Ammon's horn (tissue), 1 donor: ENCODE measurements at regions not wholly inside any gene's neighbourhood (a gene's known extent, or its start where the extent isn't known, plus 50 kb on each side); places are given as distances from the start of the nearest gene placed in this dataset.

Source experiments
- DNase-seq: peaks from one replicate; pipeline ENCODE4 v3.0.0-alpha.2; 2016; ENCODE audit warnings: low spot score

DNA sequence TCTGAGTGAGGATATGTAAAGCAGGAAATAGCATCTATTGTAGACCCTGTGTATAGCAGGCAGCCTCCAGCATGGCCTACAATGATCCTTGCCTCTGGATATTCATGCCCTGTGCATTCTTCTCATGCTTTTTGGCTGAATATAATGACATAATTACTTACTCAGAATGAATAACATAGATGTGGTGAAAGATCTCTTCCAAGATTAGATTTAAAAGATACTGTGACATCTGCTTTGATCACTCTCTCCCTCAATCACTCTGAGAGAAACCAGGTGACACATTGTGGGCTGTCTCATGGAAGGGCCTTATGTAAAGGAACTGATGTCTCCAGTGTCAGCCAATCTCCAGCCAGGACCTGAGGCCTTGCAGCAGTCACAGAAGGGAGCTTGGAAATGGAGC lies 376.7 kb downstream of the DNAH5 start:
- no peak for DNase-seq

DNA sequence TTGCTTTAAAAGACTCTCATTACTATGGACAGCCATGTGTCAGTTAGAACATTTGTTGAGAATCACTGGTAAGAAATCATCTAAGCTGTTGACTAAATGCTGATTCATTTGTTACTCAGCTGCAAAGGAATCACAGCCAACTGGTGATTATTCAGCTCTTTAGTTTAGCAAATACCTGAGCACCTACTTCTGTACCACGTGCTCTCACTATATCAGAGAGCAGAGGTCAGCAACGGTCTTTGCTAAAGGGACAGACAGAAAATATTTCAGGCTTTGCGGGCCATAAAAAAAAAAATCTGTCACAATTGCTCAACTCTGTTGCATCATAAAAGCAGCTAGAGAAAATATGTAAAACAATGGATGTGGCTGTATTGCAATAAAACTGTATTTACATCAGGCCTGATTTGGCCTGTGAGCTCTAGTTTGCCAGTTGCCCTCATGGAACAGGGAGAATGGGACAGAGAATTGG lies 377.6 kb downstream of the DNAH5 start:
- DNase-seq, result peak; percentile 35

DNA sequence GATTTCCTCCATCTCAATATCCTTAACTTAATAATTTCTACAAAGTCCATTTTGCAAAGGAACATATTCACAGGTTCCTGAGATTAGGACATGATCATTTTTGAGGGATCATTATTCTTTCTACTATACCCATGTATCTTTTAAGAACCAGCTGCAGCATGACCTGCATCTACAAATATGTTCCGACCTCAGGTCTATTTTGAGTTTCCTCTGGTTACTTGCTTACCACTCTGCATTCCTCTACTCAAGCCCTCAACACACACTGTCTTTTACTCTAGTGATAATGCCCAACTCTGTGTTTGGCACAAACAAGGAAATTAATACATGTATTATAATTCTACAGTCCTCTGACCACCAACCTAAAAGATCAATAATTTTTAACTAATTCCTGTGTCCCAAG lies 386.1 kb downstream of the DNAH5 start:
- no peak for DNase-seq

GRCh38 chr5:13553896-13554295 lies 390.6 kb downstream of the DNAH5 start:
- no peak for DNase-seq

DNA sequence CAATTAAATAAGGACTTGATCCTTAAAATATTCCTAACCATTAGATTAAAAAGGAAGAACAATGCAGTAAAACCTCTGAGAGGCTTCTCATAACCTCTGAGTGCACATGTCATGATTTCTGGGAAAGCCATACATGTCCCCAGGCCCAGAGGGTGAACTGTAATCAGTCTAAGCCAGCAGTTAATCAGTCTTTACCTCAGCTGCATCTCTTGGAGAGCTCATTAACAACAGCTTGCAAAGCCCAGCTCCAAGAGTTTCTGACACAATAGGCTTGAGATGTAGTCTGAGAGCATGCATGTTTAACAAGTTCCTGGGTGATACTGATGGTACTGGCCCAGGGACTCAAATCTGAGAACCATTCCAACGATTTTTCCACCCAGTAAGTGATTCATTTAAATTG lies 392.1 kb downstream of the DNAH5 start:
- DNase-seq, result no peak

- no peak for DNase-seq
Measured at GRCh38 chr5:13551645-13552044, 392.8 kb downstream of the DNAH5 start.

- DNase-seq, result peak; percentile 9
Measured at GRCh38 chr5:13540168-13540750, 404.2 kb downstream of the DNAH5 start.

DNA sequence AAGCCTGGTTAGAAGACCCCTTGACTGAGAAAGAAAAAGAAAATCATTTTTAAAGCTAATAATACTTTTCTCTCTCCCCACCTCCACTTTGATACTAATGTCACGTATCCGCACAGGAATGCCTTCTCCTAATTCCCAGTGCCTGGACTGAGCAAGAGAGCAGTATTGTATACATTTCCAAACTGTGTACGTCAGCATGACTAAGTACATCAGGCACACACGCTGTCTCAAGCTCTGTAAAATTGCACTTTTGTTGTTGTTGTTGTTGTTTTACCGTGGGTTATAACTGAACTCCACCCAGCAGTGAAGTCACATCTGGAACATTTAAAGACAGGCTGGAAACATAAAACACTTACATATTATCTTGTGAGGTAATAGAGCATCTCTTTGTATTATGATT lies 407.6 kb downstream of the DNAH5 start:
- DNase-seq, result no peak

DNA sequence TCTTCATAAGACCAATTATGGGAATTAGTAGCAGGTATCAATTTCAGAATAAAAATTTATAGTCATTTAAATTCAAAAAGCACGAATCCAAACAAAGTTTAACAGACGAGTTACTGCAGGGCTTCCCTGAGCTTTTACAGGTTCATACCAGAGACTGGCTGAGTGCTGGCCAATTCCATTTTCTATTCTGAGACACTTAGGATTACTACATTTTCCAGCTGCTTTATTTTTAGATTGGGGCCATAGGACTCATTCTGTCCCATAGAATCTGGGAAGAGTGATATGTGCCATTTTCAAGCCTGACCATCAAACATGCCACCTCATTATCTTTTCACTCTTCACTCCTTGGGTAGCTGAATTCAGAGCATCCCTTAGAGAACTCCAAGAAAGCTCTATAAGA lies 410.7 kb downstream of the DNAH5 start:
- no peak for DNase-seq

GRCh38 chr5:13529300-13529699 lies 415.2 kb downstream of the DNAH5 start:
- no peak for DNase-seq

GRCh38 chr5:13524936-13525335 lies 419.6 kb downstream of the DNAH5 start:
- no peak for DNase-seq

- no peak for DNase-seq
Measured at GRCh38 chr5:13519131-13519530, 425.4 kb downstream of the DNAH5 start.

DNA sequence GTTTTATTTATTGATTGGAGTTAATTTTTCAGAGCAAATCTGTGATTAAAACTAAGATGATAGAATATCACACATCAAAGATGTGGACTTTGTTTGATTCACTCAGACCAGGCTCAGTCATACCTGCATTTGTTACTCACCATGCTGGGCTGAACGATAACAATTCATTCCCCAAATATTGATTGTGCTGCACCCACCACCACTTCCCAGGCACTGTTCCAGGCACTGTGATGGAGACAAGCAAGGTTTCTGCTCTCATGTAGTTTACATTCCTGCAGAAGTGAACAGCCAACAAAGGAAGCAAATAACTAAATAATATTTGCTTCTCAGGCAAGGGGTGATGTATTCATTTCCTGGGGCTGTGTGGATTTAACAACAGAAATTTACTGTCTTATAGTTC lies 428.3 kb downstream of the DNAH5 start:
- no peak for DNase-seq

GRCh38 chr5:13511442-13511841 lies 433.0 kb downstream of the DNAH5 start:
- no peak for DNase-seq

DNA sequence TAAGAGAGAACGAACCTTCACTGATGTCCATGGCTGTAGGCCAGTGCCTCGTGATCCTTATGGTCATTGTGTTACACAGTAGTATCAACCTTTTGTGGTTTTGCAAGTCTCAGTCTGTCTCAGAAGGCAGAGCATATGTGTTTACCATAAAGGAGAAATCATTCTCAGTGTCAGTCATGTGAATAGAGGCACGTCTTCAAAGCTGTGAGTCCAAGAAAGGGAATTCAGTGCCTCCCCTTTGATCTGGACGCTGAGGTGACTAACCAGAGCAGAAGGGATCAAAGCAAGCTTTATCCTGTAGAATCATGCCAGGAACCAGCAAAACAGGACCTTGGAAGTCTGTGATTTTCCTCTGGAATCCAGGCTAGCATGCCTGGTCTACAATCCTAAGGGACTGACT lies 433.9 kb downstream of the DNAH5 start:
- DNase-seq, result no peak

DNA sequence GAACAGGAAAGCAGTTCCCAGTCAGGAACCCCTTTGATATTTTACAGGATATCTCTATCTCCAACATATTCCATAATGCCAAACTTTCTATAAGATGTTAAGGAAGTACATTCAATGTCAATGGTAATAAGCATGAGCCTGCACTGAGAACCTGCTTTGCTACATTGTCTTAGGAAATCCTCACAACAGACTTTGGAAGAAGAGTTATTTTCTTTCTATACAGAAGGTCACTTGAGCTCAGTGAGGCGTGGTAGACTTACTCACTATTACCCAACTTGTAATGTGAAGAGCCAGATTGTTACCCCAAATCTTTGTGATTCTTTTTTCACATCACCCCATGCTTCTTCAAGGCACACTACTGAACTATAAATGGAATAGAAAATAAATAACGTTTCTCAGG lies 435.9 kb downstream of the DNAH5 start:
- DNase-seq, result no peak

- no peak for DNase-seq
Measured at GRCh38 chr5:13505326-13505725, 439.2 kb downstream of the DNAH5 start.

DNA sequence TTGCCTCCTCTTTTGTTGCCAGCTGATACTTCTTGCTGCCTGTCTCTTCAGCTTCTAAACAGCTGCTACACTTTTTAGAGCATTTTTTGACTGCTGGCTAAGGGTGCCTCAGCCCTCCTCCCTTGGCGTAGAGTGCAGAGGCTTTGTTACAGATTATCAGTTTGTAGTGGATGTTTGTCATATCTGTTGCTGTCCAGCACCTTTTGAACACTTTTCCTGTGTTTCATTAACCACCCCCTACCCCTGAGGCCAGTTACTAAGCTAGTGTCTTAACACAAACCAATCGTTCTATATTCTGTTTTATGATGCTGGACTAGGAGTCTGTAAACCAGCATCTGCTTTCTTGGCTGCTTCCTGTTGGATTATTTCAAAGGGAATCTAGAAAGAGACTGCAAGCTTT lies 441.5 kb downstream of the DNAH5 start:
- peak; percentile 5 for DNase-seq

DNA sequence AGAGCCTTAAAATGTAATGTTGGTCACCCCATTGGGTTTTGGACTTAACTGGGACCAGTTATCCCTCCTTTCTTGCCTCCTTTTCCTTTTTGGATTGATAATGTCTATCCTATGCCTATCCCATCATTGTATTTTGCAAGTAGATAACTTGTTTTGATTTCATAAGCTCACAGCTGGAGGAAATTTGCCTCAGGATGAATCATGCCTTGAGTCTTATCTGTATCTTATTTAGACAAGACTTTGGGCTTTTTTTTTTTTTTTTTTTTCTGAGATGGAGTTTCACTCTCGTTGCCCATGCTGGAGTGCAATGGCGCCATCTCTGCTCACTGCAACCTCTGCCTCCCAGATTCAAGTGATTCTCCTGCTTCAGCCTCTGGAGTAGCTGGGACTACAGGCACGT lies 443.3 kb downstream of the DNAH5 start:
- no peak for DNase-seq

DNA sequence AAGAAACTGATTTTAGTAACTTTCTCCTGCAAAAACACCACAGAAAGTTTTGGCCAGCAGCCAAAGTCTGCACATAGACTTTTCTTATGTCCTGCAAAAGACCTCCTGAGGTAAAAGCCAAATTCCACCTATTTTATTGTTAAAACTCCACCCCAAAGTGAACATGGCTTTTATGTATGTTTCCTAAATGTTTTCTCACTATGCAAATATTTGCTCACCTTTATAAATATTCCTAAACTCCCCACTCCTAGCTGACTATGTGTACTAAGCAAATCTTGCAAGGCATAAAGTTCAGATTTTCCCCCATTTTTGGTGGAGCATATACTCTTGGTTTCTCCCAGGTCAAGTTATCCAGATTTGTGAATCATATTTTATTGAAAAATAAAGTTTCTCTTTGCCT lies 446.2 kb downstream of the DNAH5 start:
- DNase-seq, result no peak

- no peak for DNase-seq
Measured at GRCh38 chr5:13488254-13488931, 456.1 kb downstream of the DNAH5 start.

DNA sequence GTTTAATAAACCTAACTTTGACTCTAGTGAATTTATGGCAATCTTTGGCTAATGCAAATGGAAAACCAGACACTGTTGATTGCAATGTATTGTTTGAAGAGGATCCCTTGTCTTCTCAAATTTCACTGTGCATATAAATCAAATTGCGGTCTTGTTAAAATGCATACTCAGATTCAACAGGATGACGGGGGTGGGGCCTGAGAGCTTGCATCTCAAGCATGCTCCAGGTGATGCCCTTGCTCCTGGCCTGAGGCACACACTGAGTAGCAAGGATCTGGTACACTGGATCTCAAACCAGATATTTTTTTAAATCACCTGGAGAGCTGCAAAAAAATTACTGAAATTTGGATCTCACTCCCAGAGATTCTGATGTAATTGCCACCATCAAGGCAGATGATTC lies 463.7 kb downstream of the DNAH5 start:
- DNase-seq, result no peak

GRCh38 chr5:13478831-13479465 lies 465.5 kb downstream of the DNAH5 start:
- peak; percentile 69 for DNase-seq
